ENCODE measurements at regions not wholly inside any gene's neighbourhood (a gene's known extent, or its start where the extent isn't known, plus 50 kb on each side); places are given as distances from the start of the nearest gene placed in this dataset.

GRCh38 chr4:151462554-151462953 lies 53.6 kb downstream of the FHIP1A start:
- no peak for TF ChIP-seq TCF7L2 (IDR thresholded peaks at IDR 0.05; ENCODE audit: low read depth, low read length)
- TF ChIP-seq SIN3A (IDR thresholded peaks at IDR 0.05; ENCODE audit: borderline replicate concordance, insufficient read depth, low read depth, low read length), result no peak
- no peak for TF ChIP-seq POLR2AphosphoS5 (IDR thresholded peaks at IDR 0.05; ENCODE audit: low read depth, low read length)
- TF ChIP-seq CTCF (IDR thresholded peaks at IDR 0.05), result no peak
- TF ChIP-seq REST (IDR thresholded peaks at IDR 0.05; ENCODE audit: insufficient read depth in 1 of 2, low read depth in 2 of 2, low read length in 1 of 2), result no peak
- H3K27ac ChIP-seq (ENCODE audit: low read length), result no peak overlapping the region
- H3K4me1 ChIP-seq (ENCODE audit: control insufficient read depth, insufficient read depth, low read length), result no peaks in the 10 kb centered on the region
- H3K4me3 ChIP-seq (ENCODE audit: low read depth in 2 of 2, low read length in 2 of 2), result no peak overlapping the region
- in situ Hi-C loops (cut with HindIII; ENCODE audit: low pct_unique_long_range_greater_than_20kb, low sequenced_read_pairs), result no loop called here
- H3K36me3 ChIP-seq (ENCODE audit: control insufficient read depth, insufficient read depth, low read length), result no peaks in the 10 kb centered on the region
- intact Hi-C loops (cut with micrococcal nuclease; ENCODE audit: unreplicated experiment), result no loop called here
- ATAC-seq (no peak), DNase-seq (ENCODE audit: low read depth, low spot score) (no peak)
- POLR2A ChIA-PET, result no interaction called here
- H3K27me3 ChIP-seq (ENCODE audit: control insufficient read depth, insufficient read depth, low read length), result no peaks in the 10 kb centered on the region
- no peaks in the 10 kb centered on the region for H3K9me3 ChIP-seq (ENCODE audit: control insufficient read depth, insufficient read depth, low read depth, low read length)
- BruUV-seq (replicated peaks), result no TSS peak
- CTCF ChIA-PET, result no interaction called here

GRCh38 chr4:151468715-151469696 lies 60.0 kb downstream of the FHIP1A start:
- Histone ChIP-seq H3K9me3 (ENCODE audit: control insufficient read depth, insufficient read depth, low read depth, low read length) (no peaks in the 10 kb centered on the region), H3K4me3 (ENCODE audit: low read depth in 2 of 2, low read length in 2 of 2) (no peak overlapping the region), H3K27ac (ENCODE audit: low read length) (no peak overlapping the region), H3K27me3 (ENCODE audit: control insufficient read depth, insufficient read depth, low read length) (no peaks in the 10 kb centered on the region), H3K4me1 (ENCODE audit: control insufficient read depth, insufficient read depth, low read length) (no peaks in the 10 kb centered on the region), H3K36me3 (ENCODE audit: control insufficient read depth, insufficient read depth, low read length) (no peaks in the 10 kb centered on the region)
- ChIA-PET POLR2A (no interaction called here), CTCF (no interaction called here)
- TF ChIP-seq SIN3A (IDR thresholded peaks at IDR 0.05; ENCODE audit: borderline replicate concordance, insufficient read depth, low read depth, low read length) (no peak), CTCF (IDR thresholded peaks at IDR 0.05) (no peak)
- DNase-seq (ENCODE audit: low read depth, low spot score) (no peak), ATAC-seq (no peak)
- in situ Hi-C loops (cut with HindIII; ENCODE audit: low pct_unique_long_range_greater_than_20kb, low sequenced_read_pairs), result no loop called here
- BruUV-seq (replicated peaks), result no TSS peak
- intact Hi-C loops (cut with micrococcal nuclease; ENCODE audit: unreplicated experiment), result no loop called here
